Epithelial cell of esophagus (primary cell): ENCODE measurements at regions not wholly inside any gene's neighbourhood (a gene's known extent, or its start where the extent isn't known, plus 50 kb on each side); places are given as distances from the start of the nearest gene placed in this dataset.

Source experiments
- DNase-seq: peaks from one replicate; pipeline ENCODE4 v3.0.0; 2010; ENCODE audit warnings: low read depth
- H3K4me3 ChIP-seq: 2 replicates; pipeline ENCODE4 v1.5.1; 2011; ENCODE audit warnings: mild to moderate bottlenecking, low read length, control low read depth
- CTCF ChIP-seq: IDR thresholded peaks from 2 replicates; pipeline ENCODE4 v1.5.1; 2011; ENCODE audit warnings: low read depth, mild to moderate bottlenecking, low read length, control low read depth, inconsistent platforms; ENCODE audit not compliant: insufficient read depth; ENCODE audit errors: missing control alignments

- TF ChIP-seq CTCF = no peak
- H3K4me3 ChIP-seq = no peak overlapping the region
Observed at GRCh38 chr9:107613321-107613720, 123.8 kb upstream of the KLF4 start.

GRCh38 chr9:107612136-107612535, 122.6 kb upstream of the KLF4 start:
- no peak for TF ChIP-seq CTCF
- no peak for DNase-seq
- H3K4me3 ChIP-seq = no peak overlapping the region

More at GRCh38 chr9:107613321-107613720, 123.8 kb upstream of the KLF4 start:
- DNase-seq = no peak

- DNase-seq = no peak
- no peak overlapping the region for H3K4me3 ChIP-seq
- no peak for TF ChIP-seq CTCF
Observed at GRCh38 chr9:107609547-107609946, 120.0 kb upstream of the KLF4 start.

- no peak for DNase-seq
- no peak for TF ChIP-seq CTCF
- no peak overlapping the region for H3K4me3 ChIP-seq
Observed at GRCh38 chr9:107606149-107606790, 116.7 kb upstream of the KLF4 start.

- H3K4me3 ChIP-seq = no peak overlapping the region
- no peak for DNase-seq
- no peak for TF ChIP-seq CTCF
Observed at GRCh38 chr9:107605041-107605440, 115.5 kb upstream of the KLF4 start.

- no peak for TF ChIP-seq CTCF
- no peak overlapping the region for H3K4me3 ChIP-seq
- no peak for DNase-seq
Observed at GRCh38 chr9:107603281-107603680, 113.7 kb upstream of the KLF4 start.

GRCh38 chr9:107600060-107600573, 110.5 kb upstream of the KLF4 start:
- H3K4me3 ChIP-seq = no peak overlapping the region
- no peak for TF ChIP-seq CTCF
- DNase-seq = no peak
